HepG2 (cell line): ENCODE measurements at regions not wholly inside any gene's neighbourhood (a gene's known extent, or its start where the extent isn't known, plus 50 kb on each side); places are given as distances from the start of the nearest gene placed in this dataset.
A peak's percentile ranks its signal among the peaks of the same experiment; 100 is the strongest.

ENCODE experiments used
- ATAC-seq: fragments of 200-7000 bp; cut with Tn5 transposase; 3 replicates; pipeline ENCODE4 v1.9.1; 2020; ENCODE audit warnings: mild to moderate bottlenecking, moderate library complexity
- BruUV-seq: library from RNA; stranded (reverse); fragments of 400-500 nt; replicated peaks from 2 replicates; lab custom pipeline; 2021; lab: Mats Ljungman, UMichigan
- CTCF ChIA-PET: fragments of 300-600 bp; formaldehyde crosslinking; extraction: SDS; loops from one replicate; lab custom pipeline; 2021; ENCODE audit warnings: low total read pairs, inconsistent platforms, low intra/inter-chr PET ratio; lab: Yijun Ruan, JAX
- POLR2A ChIA-PET: fragments of 350-600 bp; sonication (Branson Sonifier 250); formaldehyde crosslinking; loops from one replicate; lab custom pipeline; 2020; ENCODE audit warnings: antibody characterized with exemption, inconsistent platforms; lab: Yijun Ruan, JAX
- DNase-seq: peaks from one replicate; pipeline ENCODE4 v3.0.0-alpha.2; 2015; ENCODE audit warnings: low spot score
- FAIRE-seq: peaks from 3 replicates; lab custom pipeline; 2011; peaks lifted over from hg19 to GRCh38; lab: Jason Lieb, UNC
- H2AFZ ChIP-seq: one replicate; pipeline ENCODE4 v1.6.1; 2011; ENCODE audit warnings: low read length, inconsistent platforms
- H3K27ac ChIP-seq: fragments of 300-600 bp; 3 replicates; pipeline ENCODE4 v1.8.0; 2011; ENCODE audit warnings: mixed run types, mild to moderate bottlenecking, mixed read lengths, low read length, inconsistent platforms; ENCODE audit not compliant: insufficient read depth; ENCODE audit errors: extremely low read length
- H3K27me3 ChIP-seq, 2 experiments: fragments of 200-600 bp in 1 of 2; 2 replicates in 1 of 2; 3 replicates in 1 of 2; pipeline versions ENCODE4 v1.6.0 to v1.8.0; 2011; ENCODE audit warnings: low read length in 2 of 2, mild to moderate bottlenecking in 2 of 2, moderate library complexity in 2 of 2, inconsistent platforms in 1 of 2; ENCODE audit not compliant: insufficient read depth in 2 of 2, control insufficient read depth in 1 of 2
- H3K36me3 ChIP-seq, 2 experiments: fragments of 200-600 bp in 1 of 2; replicated peaks in 1 of 2; 2 replicates in 1 of 2; 3 replicates in 1 of 2; pipeline versions ENCODE4 v1.5.1 to v1.8.0; 2011; ENCODE audit warnings: low read length in 2 of 2, inconsistent platforms in 1 of 2; ENCODE audit not compliant: insufficient read depth in 2 of 2, control insufficient read depth in 1 of 2
- H3K4me1 ChIP-seq: 2 replicates; pipeline ENCODE4 v1.5.1; 2012; ENCODE audit warnings: low read length, inconsistent platforms; ENCODE audit not compliant: insufficient read depth
- H3K4me2 ChIP-seq: 2 replicates; pipeline ENCODE4 v1.6.0; 2011; ENCODE audit warnings: low read depth, low read length, inconsistent platforms
- H3K4me3 ChIP-seq, 3 experiments: fragments of 200-600 bp in 1 of 3; sonication (generic), shearing (Covaris generic) in 1 of 3; replicated peaks in 1 of 3; 2 replicates each; pipeline ENCODE4 v1.5.1; 2011 to 2016; ENCODE audit warnings: low read length in 3 of 3, inconsistent platforms in 2 of 3, low read depth in 2 of 3, mild to moderate bottlenecking in 2 of 3, control low read depth in 1 of 3, mixed read lengths in 1 of 3; ENCODE audit not compliant: insufficient read depth in 1 of 3
- H3K79me2 ChIP-seq: one replicate; pipeline ENCODE4 v1.6.1; 2011; ENCODE audit warnings: low read length, inconsistent platforms; ENCODE audit not compliant: insufficient read depth
- H3K9ac ChIP-seq: 2 replicates; pipeline ENCODE4 v1.6.0; 2011; ENCODE audit warnings: mild to moderate bottlenecking, low read depth, low read length, inconsistent platforms; ENCODE audit not compliant: insufficient read depth
- H3K9me3 ChIP-seq: 2 replicates; pipeline ENCODE4 v1.5.1; 2012; ENCODE audit warnings: mild to moderate bottlenecking, low read length
- H4K20me1 ChIP-seq: 2 replicates; pipeline ENCODE4 v1.6.0; 2011; ENCODE audit warnings: inconsistent platforms, mild to moderate bottlenecking, low read length, moderate library complexity; ENCODE audit not compliant: insufficient read depth
- FOXO1 ChIP-seq: sonication (generic); formaldehyde crosslinking; IDR thresholded peaks from 2 replicates; pipeline ENCODE4 v1.4.0; 2020; ENCODE audit warnings: missing genetic modification reagents
- GABPA ChIP-seq, 2 experiments: IDR thresholded peaks; 2 replicates each; pipeline ENCODE4 v1.6.1; 2011 to 2016; ENCODE audit warnings: low read depth in 2 of 2, low read length in 1 of 2, missing biosample characterization in 1 of 2, missing genetic modification characterization in 1 of 2
- NONO ChIP-seq, 2 experiments: fragments of 450-650 bp in 1 of 2; sonication (generic) in 1 of 2; formaldehyde crosslinking in 1 of 2; IDR thresholded peaks in 1 of 2; conservative IDR thresholded peaks in 1 of 2; 2 replicates each; pipeline versions ENCODE4 v1.6.1 to v1.8.0; 2017 to 2022; ENCODE audit warnings: mild to moderate bottlenecking in 1 of 2, missing genetic modification reagents in 1 of 2, moderate library complexity in 1 of 2
- REL ChIP-seq: sonication (generic); formaldehyde crosslinking; conservative IDR thresholded peaks from 2 replicates; pipeline ENCODE4 v1.8.0; 2022; ENCODE audit warnings: mild to moderate bottlenecking, missing genetic modification reagents, moderate library complexity
- ZNF746 ChIP-seq: sonication (generic); formaldehyde crosslinking; IDR thresholded peaks from 2 replicates; pipeline ENCODE4 v1.8.0; 2022; ENCODE audit warnings: mild to moderate bottlenecking, missing genetic modification reagents
- ZZZ3 ChIP-seq: sonication (generic); formaldehyde crosslinking; IDR thresholded peaks from 2 replicates; pipeline ENCODE4 v1.4.0; 2020; ENCODE audit warnings: missing genetic modification reagents, mild to moderate bottlenecking, borderline replicate concordance
- WGBS: methylation state at CpG from one replicate; pipeline ENCODE4 v1.1.6; 2017; ENCODE audit warnings: low lambda C conversion rate; 5-methylcytosine and 5-hydroxymethylcytosine counted together
- in situ Hi-C: cut with HindIII; loops from 2 replicates; pipeline ENCODE4 v1.10.0; 2017; ENCODE audit warnings: low pct_unique_long_range_greater_than_20kb; ENCODE audit not compliant: extremely low pct_ligation_motif_present
- intact Hi-C: fragments of 100-400 bp; cut with micrococcal nuclease; formaldehyde crosslinking; loops from one replicate; pipeline ENCODE4 v1.10.0; 2022; ENCODE audit not compliant: unreplicated experiment
- TF ChIP-seq, protein P1 (sequence below): fragments of 450-650 bp; IDR thresholded peaks from 2 replicates; pipeline ENCODE4 v1.6.1; 2016

DNA sequence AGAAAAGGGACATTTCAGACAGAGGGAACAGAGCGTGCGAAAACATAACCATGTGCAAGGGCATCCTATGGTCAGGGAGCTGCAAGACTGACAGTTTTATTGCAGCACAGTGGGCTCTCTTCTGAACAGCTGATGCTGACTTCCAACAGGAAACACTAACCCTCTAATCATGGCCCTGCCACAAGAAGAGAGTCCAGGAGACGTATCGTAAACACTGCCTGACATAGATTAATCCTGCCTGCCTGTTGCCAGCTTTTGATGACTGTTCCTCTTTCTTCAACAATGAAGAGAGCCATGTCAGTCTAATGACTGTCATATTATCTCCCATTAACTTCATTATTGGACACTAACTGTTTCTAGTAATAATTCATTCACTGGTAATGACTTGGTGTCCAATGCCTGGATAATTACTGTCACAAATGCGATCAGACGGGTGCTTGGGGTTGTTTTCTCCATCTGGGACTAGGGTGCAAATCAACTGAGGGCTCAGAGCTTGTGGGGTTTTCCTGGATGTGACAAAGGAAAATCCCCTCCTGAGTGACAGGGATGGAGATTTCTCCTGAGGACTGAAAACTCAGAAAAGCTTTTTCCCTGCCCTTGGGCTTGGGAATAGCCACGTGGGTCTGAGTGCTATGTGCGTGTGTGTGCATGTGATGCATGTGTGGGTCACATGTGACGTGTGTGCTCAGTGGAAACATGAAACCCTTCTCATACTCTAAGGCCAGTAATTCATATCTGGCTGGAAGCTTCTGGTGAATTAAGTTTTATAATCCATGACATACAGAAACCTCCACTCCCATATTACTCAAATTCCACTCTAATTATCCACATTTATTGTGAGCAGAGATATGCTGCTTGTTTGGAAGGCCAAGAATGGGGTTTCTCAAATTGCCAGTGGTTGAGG, 144.0 kb upstream of the PLXNA2 start:
- H3K79me2 ChIP-seq: no peaks in the 10 kb centered on the region
- no peaks in the 10 kb centered on the region for H3K36me3 ChIP-seq
- H3K27me3 ChIP-seq: no peaks in the 10 kb centered on the region; a peak in 1 of 5 replicates
- no peak overlapping the region for H3K9ac ChIP-seq
- ChIA-PET POLR2A (no interaction called here), CTCF (no interaction called here)
- H3K4me3 ChIP-seq: no peak overlapping the region
- WGBS: 28% methylated on average over 8 of the region's 9 CpGs
- no peaks in the 10 kb centered on the region for H3K4me1 ChIP-seq
- no peak overlapping the region for H2AFZ ChIP-seq
- no peak overlapping the region for H3K4me2 ChIP-seq
- intact Hi-C loops: no loop called here
- FAIRE-seq (no peak), DNase-seq (no peak)
- no peaks in the 10 kb centered on the region for H4K20me1 ChIP-seq
- in situ Hi-C loops: no loop called here
- no peaks in the 10 kb centered on the region for H3K9me3 ChIP-seq
- no TSS peak for BruUV-seq
- TF ChIP-seq GABPA (IDR thresholded peaks at IDR 0.05; ENCODE audit: low read depth, low read length) (no peak), GABPA (CRISPR knock-in tag; IDR thresholded peaks at IDR 0.05; ENCODE audit: low read depth) (no peak)
- TF ChIP-seq, protein P1, sequence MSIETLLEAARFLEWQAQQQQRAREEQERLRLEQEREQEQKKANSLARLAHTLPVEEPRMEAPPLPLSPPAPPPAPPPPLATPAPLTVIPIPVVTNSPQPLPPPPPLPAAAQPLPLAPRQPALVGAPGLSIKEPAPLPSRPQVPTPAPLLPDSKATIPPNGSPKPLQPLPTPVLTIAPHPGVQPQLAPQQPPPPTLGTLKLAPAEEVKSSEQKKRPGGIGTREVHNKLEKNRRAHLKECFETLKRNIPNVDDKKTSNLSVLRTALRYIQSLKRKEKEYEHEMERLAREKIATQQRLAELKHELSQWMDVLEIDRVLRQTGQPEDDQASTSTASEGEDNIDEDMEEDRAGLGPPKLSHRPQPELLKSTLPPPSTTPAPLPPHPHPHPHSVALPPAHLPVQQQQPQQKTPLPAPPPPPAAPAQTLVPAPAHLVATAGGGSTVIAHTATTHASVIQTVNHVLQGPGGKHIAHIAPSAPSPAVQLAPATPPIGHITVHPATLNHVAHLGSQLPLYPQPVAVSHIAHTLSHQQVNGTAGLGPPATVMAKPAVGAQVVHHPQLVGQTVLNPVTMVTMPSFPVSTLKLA: peak; percentile 89
- TF ChIP-seq, all 625 proteins: peak for 1
- H3K27ac ChIP-seq: no peak overlapping the region
- no peak for ATAC-seq

GRCh38 chr1:208393416-208393815, 149.2 kb upstream of the PLXNA2 start:
- Histone ChIP-seq H3K9ac (no peak overlapping the region), H3K27ac (no peak overlapping the region), H2AFZ (no peak overlapping the region), H3K9me3 (no peaks in the 10 kb centered on the region), H3K4me1 (no peaks in the 10 kb centered on the region), H3K4me3 (no peak overlapping the region), H4K20me1 (no peaks in the 10 kb centered on the region), H3K4me2 (no peak overlapping the region), H3K36me3 (no peaks in the 10 kb centered on the region), H3K79me2 (no peaks in the 10 kb centered on the region), H3K27me3 (no peaks in the 10 kb centered on the region)
- 0% methylated on average over 3 of the region's 3 CpGs for WGBS
- ChIA-PET POLR2A (no interaction called here), CTCF (no interaction called here)
- no TSS peak for BruUV-seq
- DNase-seq (no peak), FAIRE-seq (no peak), ATAC-seq (no peak)
- no peak for TF ChIP-seq ZZZ3
- no peak for TF ChIP-seq ZNF746 (CRISPR knock-in tag)
- no peak for TF ChIP-seq REL (CRISPR knock-in tag)
- no peak for TF ChIP-seq NONO (IDR thresholded peaks at IDR 0.05)
- TF ChIP-seq NONO (CRISPR knock-in tag; conservative IDR thresholded peaks at IDR 0.05): no peak
- no peak for TF ChIP-seq FOXO1
- intact Hi-C loops: no loop called here
- in situ Hi-C loops: no loop called here
